Fibroblast of the aortic adventitia (primary cell): ENCODE measurements at regions not wholly inside any gene's neighbourhood (a gene's known extent, or its start where the extent isn't known, plus 50 kb on each side); places are given as distances from the start of the nearest gene placed in this dataset.

Experiments used
- DNase-seq: peaks from one replicate; pipeline ENCODE4 v3.0.0-alpha.2; 2010; ENCODE audit warnings: low read depth
- H3K4me3 ChIP-seq: 2 replicates; pipeline ENCODE4 v1.5.1; 2011; ENCODE audit warnings: low read depth, mild to moderate bottlenecking, control low read depth, low read length, moderate library complexity
- CTCF ChIP-seq: IDR thresholded peaks from 2 replicates; pipeline ENCODE4 v1.5.1; 2011; ENCODE audit warnings: mild to moderate bottlenecking, low read length, control low read depth, inconsistent platforms; ENCODE audit not compliant: insufficient read depth

GRCh38 chr5:71841107-71841506 is 122.0 kb downstream of the CARTPT start:
- no peak overlapping the region for H3K4me3 ChIP-seq
- no peak for TF ChIP-seq CTCF
- DNase-seq = no peak

GRCh38 chr5:71843111-71843510 is 124.0 kb downstream of the CARTPT start:
- TF ChIP-seq CTCF = no peak
- no peak for DNase-seq
- H3K4me3 ChIP-seq = no peak overlapping the region

GRCh38 chr5:71844862-71845261 is 125.8 kb downstream of the CARTPT start:
- no peak overlapping the region for H3K4me3 ChIP-seq
- no peak for DNase-seq
- TF ChIP-seq CTCF = no peak

- no peak overlapping the region for H3K4me3 ChIP-seq
- no peak for TF ChIP-seq CTCF
- no peak for DNase-seq
Measured at GRCh38 chr5:71859515-71859914, 140.4 kb downstream of the CARTPT start.

- no peak overlapping the region for H3K4me3 ChIP-seq
- DNase-seq = peak; percentile 58
- no peak for TF ChIP-seq CTCF
Measured at GRCh38 chr5:71860048-71860447, 141.0 kb downstream of the CARTPT start.

GRCh38 chr5:71861682-71862081 is 142.6 kb downstream of the CARTPT start:
- no peak for TF ChIP-seq CTCF
- H3K4me3 ChIP-seq = no peak overlapping the region
- no peak for DNase-seq

- TF ChIP-seq CTCF = no peak
- H3K4me3 ChIP-seq = no peak overlapping the region
- no peak for DNase-seq
Measured at GRCh38 chr5:71862087-71862486, 143.0 kb downstream of the CARTPT start.
